ENCODE measurements at regions not wholly inside any gene's neighbourhood (a gene's known extent, or its start where the extent isn't known, plus 50 kb on each side); places are given as distances from the start of the nearest gene placed in this dataset.

DNA sequence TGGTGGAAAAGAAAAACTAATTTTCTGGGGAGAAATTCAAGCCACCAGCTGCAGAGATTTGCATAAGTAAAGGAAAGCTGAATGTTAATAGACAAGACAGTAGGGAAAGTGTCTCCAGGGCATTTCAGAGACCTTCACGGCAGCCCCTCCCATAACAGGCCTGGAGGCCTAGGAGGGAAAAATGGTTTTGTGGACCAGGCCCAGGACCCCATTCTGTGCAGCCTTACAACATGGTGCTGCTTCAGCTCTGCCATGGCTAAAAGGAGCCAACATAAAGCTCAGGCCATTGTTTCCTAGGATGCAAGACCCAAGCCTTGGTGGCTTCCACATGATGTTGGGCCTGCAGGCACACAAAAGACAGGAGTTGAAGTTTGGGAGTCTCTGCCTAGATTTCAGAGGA is 697.1 kb downstream of the SOCS6 start:
- TF ChIP-seq POLR2AphosphoS5 (IDR thresholded peaks at IDR 0.05; ENCODE audit: insufficient read depth in 1 of 2, low read depth in 1 of 2) (no peak), CTCF (IDR thresholded peaks at IDR 0.05) (no peak)
